ENCODE measurements at regions not wholly inside any gene's neighbourhood (a gene's known extent, or its start where the extent isn't known, plus 50 kb on each side); places are given as distances from the start of the nearest gene placed in this dataset.

- Histone ChIP-seq H2BK15ac (ENCODE audit: low read depth, poor library complexity, severe bottlenecking) (no peak overlapping the region), H3K27me3 (ENCODE audit: control insufficient read depth in 1 of 2, insufficient read depth in 1 of 2, low read length in 2 of 2) (peaks cover 57 to 74% of the 10 kb centered on the region in 2 experiments), H3K14ac (ENCODE audit: low read length in 2 of 2) (no peak overlapping the region), H2AFZ (ENCODE audit: low read depth, low read length) (no peak overlapping the region), H3K9me3 (ENCODE audit: control insufficient read depth, low read length) (peaks cover 1% of the 10 kb centered on the region), H3K9ac (ENCODE audit: low read length) (no peak overlapping the region), H2BK120ac (ENCODE audit: low read depth, low read length) (no peak overlapping the region), H2AK5ac (ENCODE audit: low read length, severe bottlenecking) (no peak overlapping the region), H3K4me1 (ENCODE audit: control insufficient read depth, insufficient read depth, low read depth, low read length) (no peaks in the 10 kb centered on the region), H2BK5ac (ENCODE audit: low read depth, low read length, poor library complexity, severe bottlenecking) (no peak overlapping the region), H3K4ac (ENCODE audit: low read depth in 1 of 2, low read length in 2 of 2) (no peak overlapping the region), H3K4me3 (ENCODE audit: insufficient read depth in 1 of 2, low read depth in 1 of 2, low read length in 2 of 2) (no peak overlapping the region), H3K27ac (ENCODE audit: low read length, poor library complexity, severe bottlenecking) (no peak overlapping the region), H3K23ac (ENCODE audit: low read length in 2 of 2) (no peak overlapping the region), H2BK12ac (ENCODE audit: low read length in 2 of 2) (no peak overlapping the region), H3K18ac (ENCODE audit: low read depth in 1 of 2, low read length in 2 of 2) (no peak overlapping the region), H3K4me2 (ENCODE audit: low read length, poor library complexity, severe bottlenecking) (no peak overlapping the region), H4K8ac (ENCODE audit: low read length) (no peak overlapping the region), H3K36me3 (ENCODE audit: control insufficient read depth in 1 of 2, insufficient read depth in 2 of 2, low read depth in 1 of 2, low read length in 2 of 2) (no peaks in the 10 kb centered on the region), H4K91ac (ENCODE audit: low read length) (no peak overlapping the region), H3K79me1 (replicated peaks; ENCODE audit: low read length, poor library complexity, severe bottlenecking) (no peaks in the 10 kb centered on the region)
- no peak for DNase-seq
- WGBS, result 53% methylated on average over 6 of the region's 6 CpGs
Observed at GRCh38 chr17:45667591-45668171, 116.4 kb upstream of the CRHR1 start.

GRCh38 chr17:45668316-45668715 lies 115.8 kb upstream of the CRHR1 start:
- H3K4me1 ChIP-seq (ENCODE audit: control insufficient read depth, insufficient read depth, low read depth, low read length), result no peaks in the 10 kb centered on the region
- H2BK15ac ChIP-seq (ENCODE audit: low read depth, poor library complexity, severe bottlenecking), result no peak overlapping the region
- no peak overlapping the region for H4K8ac ChIP-seq (ENCODE audit: low read length)
- H2AFZ ChIP-seq (ENCODE audit: low read depth, low read length), result no peak overlapping the region
- no peak overlapping the region for H3K4ac ChIP-seq (ENCODE audit: low read depth in 1 of 2, low read length in 2 of 2)
- no peaks in the 10 kb centered on the region for H3K79me1 ChIP-seq (replicated peaks; ENCODE audit: low read length, poor library complexity, severe bottlenecking)
- no peak overlapping the region for H4K91ac ChIP-seq (ENCODE audit: low read length)
- no peak overlapping the region for H2BK12ac ChIP-seq (ENCODE audit: low read length in 2 of 2)
- no peak overlapping the region for H3K23ac ChIP-seq (ENCODE audit: low read length in 2 of 2)
- H3K14ac ChIP-seq (ENCODE audit: low read length in 2 of 2), result no peak overlapping the region
- H3K36me3 ChIP-seq (ENCODE audit: control insufficient read depth in 1 of 2, insufficient read depth in 2 of 2, low read depth in 1 of 2, low read length in 2 of 2), result no peaks in the 10 kb centered on the region
- DNase-seq, result no peak
- WGBS, result 53% methylated on average over 4 of the region's 4 CpGs
- no peaks in the 10 kb centered on the region for H3K9me3 ChIP-seq (ENCODE audit: control insufficient read depth, low read length)
- H2BK120ac ChIP-seq (ENCODE audit: low read depth, low read length), result no peak overlapping the region
- no peak overlapping the region for H3K4me3 ChIP-seq (ENCODE audit: insufficient read depth in 1 of 2, low read depth in 1 of 2, low read length in 2 of 2)
- no peak overlapping the region for H2AK5ac ChIP-seq (ENCODE audit: low read length, severe bottlenecking)
- H3K4me2 ChIP-seq (ENCODE audit: low read length, poor library complexity, severe bottlenecking), result no peak overlapping the region
- H2BK5ac ChIP-seq (ENCODE audit: low read depth, low read length, poor library complexity, severe bottlenecking), result no peak overlapping the region
- H3K27me3 ChIP-seq (ENCODE audit: control insufficient read depth in 1 of 2, insufficient read depth in 1 of 2, low read length in 2 of 2), result peaks cover 56 to 71% of the 10 kb centered on the region in 2 experiments
- H3K9ac ChIP-seq (ENCODE audit: low read length), result no peak overlapping the region
- no peak overlapping the region for H3K27ac ChIP-seq (ENCODE audit: low read length, poor library complexity, severe bottlenecking)
- H3K18ac ChIP-seq (ENCODE audit: low read depth in 1 of 2, low read length in 2 of 2), result no peak overlapping the region

GRCh38 chr17:45672301-45672700 lies 111.8 kb upstream of the CRHR1 start:
- Histone ChIP-seq H3K79me1 (replicated peaks; ENCODE audit: low read length, poor library complexity, severe bottlenecking) (no peaks in the 10 kb centered on the region), H3K27ac (ENCODE audit: low read length, poor library complexity, severe bottlenecking) (no peak overlapping the region), H2BK5ac (ENCODE audit: low read depth, low read length, poor library complexity, severe bottlenecking) (no peak overlapping the region), H2AK5ac (ENCODE audit: low read length, severe bottlenecking) (no peak overlapping the region), H4K91ac (ENCODE audit: low read length) (no peak overlapping the region), H3K4me3 (ENCODE audit: insufficient read depth in 1 of 2, low read depth in 1 of 2, low read length in 2 of 2) (no peak overlapping the region), H2BK120ac (ENCODE audit: low read depth, low read length) (no peak overlapping the region), H4K8ac (ENCODE audit: low read length) (no peak overlapping the region), H3K36me3 (ENCODE audit: control insufficient read depth in 1 of 2, insufficient read depth in 2 of 2, low read depth in 1 of 2, low read length in 2 of 2) (no peaks in the 10 kb centered on the region), H2BK12ac (ENCODE audit: low read length in 2 of 2) (no peak overlapping the region), H3K27me3 (ENCODE audit: control insufficient read depth in 1 of 2, insufficient read depth in 1 of 2, low read length in 2 of 2) (peaks cover 45 to 47% of the 10 kb centered on the region in 2 experiments), H3K23ac (ENCODE audit: low read length in 2 of 2) (no peak overlapping the region), H2AFZ (ENCODE audit: low read depth, low read length) (no peak overlapping the region), H3K9me3 (ENCODE audit: control insufficient read depth, low read length) (peaks cover 11% of the 10 kb centered on the region), H3K9ac (ENCODE audit: low read length) (no peak overlapping the region), H3K18ac (ENCODE audit: low read depth in 1 of 2, low read length in 2 of 2) (no peak overlapping the region), H3K14ac (ENCODE audit: low read length in 2 of 2) (no peak overlapping the region), H3K4me2 (ENCODE audit: low read length, poor library complexity, severe bottlenecking) (no peak overlapping the region), H3K4ac (ENCODE audit: low read depth in 1 of 2, low read length in 2 of 2) (no peak overlapping the region), H3K4me1 (ENCODE audit: control insufficient read depth, insufficient read depth, low read depth, low read length) (no peaks in the 10 kb centered on the region), H2BK15ac (ENCODE audit: low read depth, poor library complexity, severe bottlenecking) (no peak overlapping the region)
- no peak for DNase-seq
- 69% methylated on average over 15 of the region's 16 CpGs for WGBS

- Histone ChIP-seq H3K14ac (ENCODE audit: low read length in 2 of 2) (no peak overlapping the region), H4K91ac (ENCODE audit: low read length) (no peak overlapping the region), H2BK120ac (ENCODE audit: low read depth, low read length) (no peak overlapping the region), H2BK12ac (ENCODE audit: low read length in 2 of 2) (no peak overlapping the region), H3K4ac (ENCODE audit: low read depth in 1 of 2, low read length in 2 of 2) (no peak overlapping the region), H2BK15ac (ENCODE audit: low read depth, poor library complexity, severe bottlenecking) (no peak overlapping the region), H2BK5ac (ENCODE audit: low read depth, low read length, poor library complexity, severe bottlenecking) (no peak overlapping the region), H3K23ac (ENCODE audit: low read length in 2 of 2) (no peak overlapping the region), H3K79me1 (replicated peaks; ENCODE audit: low read length, poor library complexity, severe bottlenecking) (no peaks in the 10 kb centered on the region), H3K27me3 (ENCODE audit: control insufficient read depth in 1 of 2, insufficient read depth in 1 of 2, low read length in 2 of 2) (peaks cover 42 to 43% of the 10 kb centered on the region in 2 experiments), H3K27ac (ENCODE audit: low read length, poor library complexity, severe bottlenecking) (no peak overlapping the region), H3K4me1 (ENCODE audit: control insufficient read depth, insufficient read depth, low read depth, low read length) (no peaks in the 10 kb centered on the region), H3K4me3 (ENCODE audit: insufficient read depth in 1 of 2, low read depth in 1 of 2, low read length in 2 of 2) (no peak overlapping the region), H3K4me2 (ENCODE audit: low read length, poor library complexity, severe bottlenecking) (no peak overlapping the region), H2AFZ (ENCODE audit: low read depth, low read length) (no peak overlapping the region), H3K18ac (ENCODE audit: low read depth in 1 of 2, low read length in 2 of 2) (no peak overlapping the region), H4K8ac (ENCODE audit: low read length) (no peak overlapping the region), H3K9ac (ENCODE audit: low read length) (no peak overlapping the region), H2AK5ac (ENCODE audit: low read length, severe bottlenecking) (no peak overlapping the region), H3K9me3 (ENCODE audit: control insufficient read depth, low read length) (peaks cover 11% of the 10 kb centered on the region), H3K36me3 (ENCODE audit: control insufficient read depth in 1 of 2, insufficient read depth in 2 of 2, low read depth in 1 of 2, low read length in 2 of 2) (no peaks in the 10 kb centered on the region)
- WGBS, result 81% methylated on average over 2 of the region's 5 CpGs
- no peak for DNase-seq
Observed at GRCh38 chr17:45672792-45673191, 111.3 kb upstream of the CRHR1 start.
